GM12878 (cell line): ENCODE measurements at regions not wholly inside any gene's neighbourhood (a gene's known extent, or its start where the extent isn't known, plus 50 kb on each side); places are given as distances from the start of the nearest gene placed in this dataset.

Source experiments
- ATAC-seq: fragments of 200-7000 bp; cut with Tn5 transposase; 3 replicates; pipeline ENCODE4 v1.9.1; 2020; ENCODE audit warnings: mild to moderate bottlenecking, moderate library complexity
- BruUV-seq: library from RNA; stranded (reverse); fragments of 400-500 nt; replicated peaks from 2 replicates; lab custom pipeline; 2021; lab: Mats Ljungman, UMichigan
- CTCF ChIA-PET: fragments of 300-600 bp; sonication (Branson Sonifier 250); formaldehyde crosslinking; extraction: SDS; loops from one replicate; lab custom pipeline; 2021; ENCODE audit warnings: inconsistent platforms; lab: Yijun Ruan, JAX
- POLR2A ChIA-PET: fragments of 350-600 bp; formaldehyde crosslinking; extraction: SDS; loops from one replicate; lab custom pipeline; 2021; ENCODE audit warnings: inconsistent platforms; lab: Charles Lee
- RAD21 ChIA-PET: fragments of 300-600 bp; sonication (Branson Sonifier 250); formaldehyde crosslinking; loops from one replicate; lab custom pipeline; 2023; ENCODE audit warnings: antibody characterized with exemption; ENCODE audit not compliant: unreplicated experiment; lab: Charles Lee
- SMC1A ChIA-PET: fragments of 300-600 bp; sonication (Branson Sonifier 250); formaldehyde crosslinking; loops from one replicate; lab custom pipeline; 2023; ENCODE audit not compliant: unreplicated experiment, uncharacterized antibody; lab: Charles Lee
- DNase-seq: peaks from one replicate; pipeline ENCODE4 v3.0.0-alpha.2; 2011; ENCODE audit warnings: low read depth, low spot score
- FAIRE-seq: peaks from 3 replicates; lab custom pipeline; 2011; peaks lifted over from hg19 to GRCh38; lab: Jason Lieb, UNC
- H2AFZ ChIP-seq: 2 replicates; pipeline ENCODE4 v1.6.0; 2011; ENCODE audit warnings: low read depth, low read length, control low read depth; ENCODE audit not compliant: control insufficient read depth
- H3K27ac ChIP-seq: 2 replicates; pipeline ENCODE4 v1.5.1; 2011; ENCODE audit warnings: control low read depth; ENCODE audit not compliant: control insufficient read depth, insufficient read depth
- H3K27me3 ChIP-seq, 2 experiments: replicated peaks in 1 of 2; 2 replicates each; pipeline versions ENCODE4 v1.6.0 to v1.6.1; 2011; ENCODE audit warnings: low read length in 1 of 2; ENCODE audit not compliant: control insufficient read depth in 2 of 2, insufficient read depth in 2 of 2
- H3K36me3 ChIP-seq, 2 experiments: 2 replicates each; pipeline ENCODE4 v1.5.1; 2011; ENCODE audit warnings: low read length in 1 of 2; ENCODE audit not compliant: control insufficient read depth in 2 of 2, insufficient read depth in 2 of 2
- H3K4me1 ChIP-seq: 2 replicates; pipeline ENCODE4 v1.6.1; 2011; ENCODE audit warnings: mild to moderate bottlenecking, low read length, moderate library complexity, mixed read lengths; ENCODE audit not compliant: control insufficient read depth, insufficient read depth
- H3K4me2 ChIP-seq: 2 replicates; pipeline ENCODE4 v1.6.0; 2011; ENCODE audit warnings: control low read depth; ENCODE audit not compliant: control insufficient read depth, insufficient read depth
- H3K4me3 ChIP-seq: fragments of 200-600 bp; sonication (generic); 2 replicates; pipeline ENCODE4 v1.5.1; 2016
- H3K79me2 ChIP-seq: 2 replicates; pipeline ENCODE4 v1.6.0; 2011; ENCODE audit warnings: low read length; ENCODE audit not compliant: control insufficient read depth, insufficient read depth
- H3K9ac ChIP-seq: 2 replicates; pipeline ENCODE4 v1.8.0; 2011; ENCODE audit warnings: low read length, control low read depth, mixed read lengths; ENCODE audit not compliant: control insufficient read depth, insufficient read depth
- H3K9me3 ChIP-seq: replicated peaks from 3 replicates; pipeline ENCODE4 v1.5.1; 2011; ENCODE audit warnings: mild to moderate bottlenecking, low read length; ENCODE audit not compliant: control insufficient read depth, insufficient read depth
- H4K20me1 ChIP-seq: 2 replicates; pipeline ENCODE4 v1.6.0; 2011; ENCODE audit not compliant: control insufficient read depth, insufficient read depth
- DPF2 ChIP-seq: fragments of 450-650 bp; IDR thresholded peaks from 2 replicates; pipeline ENCODE4 v1.6.1; 2017; ENCODE audit warnings: mild to moderate bottlenecking
- EP300 ChIP-seq, 2 experiments: fragments of 150-350 bp in 1 of 2; IDR thresholded peaks; 2 replicates each; pipeline ENCODE4 v1.6.1; 2011 to 2012; ENCODE audit warnings: low read depth in 2 of 2, low read length in 2 of 2, borderline replicate concordance in 1 of 2, improper control_type of control experiment in 1 of 2, inconsistent platforms in 1 of 2; ENCODE audit not compliant: control insufficient read depth in 1 of 2
- NFYB ChIP-seq: IDR thresholded peaks from 2 replicates; pipeline ENCODE4 v1.6.1; 2011; ENCODE audit warnings: low read depth, mild to moderate bottlenecking, low read length, improper control_type of control experiment, moderate library complexity; ENCODE audit not compliant: insufficient read depth
- RFX5 ChIP-seq: IDR thresholded peaks from 2 replicates; pipeline ENCODE4 v1.6.1; 2011; ENCODE audit warnings: low read depth, low read length, improper control_type of control experiment
- RUNX3 ChIP-seq: IDR thresholded peaks from 2 replicates; pipeline ENCODE4 v1.6.1; 2012; ENCODE audit warnings: low read length, inconsistent platforms
- SIX5 ChIP-seq: IDR thresholded peaks from 2 replicates; pipeline ENCODE4 v1.6.1; 2011; ENCODE audit warnings: mild to moderate bottlenecking, low read depth, low read length, moderate library complexity; ENCODE audit not compliant: severe bottlenecking
- ZZZ3 ChIP-seq: IDR thresholded peaks from 2 replicates; pipeline ENCODE4 v1.6.1; 2011; ENCODE audit warnings: low read depth; ENCODE audit not compliant: control insufficient read depth, insufficient read length
- WGBS: methylation state at CpG from one replicate; pipeline ENCODE4 v1.1.6; 2016; ENCODE audit warnings: low lambda C conversion rate; ENCODE audit not compliant: insufficient replicate concordance, insufficient coverage; ENCODE audit errors: missing lambda C conversion rate; 5-methylcytosine and 5-hydroxymethylcytosine counted together
- in situ Hi-C: fragments of 300-500 bp; cut with MboI; formaldehyde crosslinking; loops from 9 replicates; pipeline ENCODE4 v1.14.3; 2018; ENCODE audit warnings: mixed read lengths
- intact Hi-C: fragments of 100-400 bp; cut with micrococcal nuclease; formaldehyde crosslinking; loops from one replicate; pipeline ENCODE4 v1.14.2; 2022; ENCODE audit not compliant: unreplicated experiment
- TF ChIP-seq, protein P1 (sequence below): IDR thresholded peaks from 2 replicates; pipeline ENCODE4 v1.6.1; 2012; ENCODE audit warnings: improper control_type of control experiment, low read depth, low read length; ENCODE audit not compliant: insufficient replicate concordance
- TF ChIP-seq, protein P2 (sequence below): fragments of 450-650 bp; conservative IDR thresholded peaks from 2 replicates; pipeline ENCODE4 v1.6.1; 2017; ENCODE audit warnings: mild to moderate bottlenecking, moderate library complexity
- TF ChIP-seq, protein P3 (sequence below): IDR thresholded peaks from 2 replicates; pipeline ENCODE4 v1.6.1; 2011; ENCODE audit warnings: low read depth, mild to moderate bottlenecking, low read length, moderate library complexity, borderline replicate concordance; ENCODE audit errors: extremely low read depth
- TF ChIP-seq, protein P4 (sequence below): IDR thresholded peaks from 2 replicates; pipeline ENCODE4 v1.6.1; 2012; ENCODE audit warnings: low read depth, low read length, improper control_type of control experiment
- TF ChIP-seq, protein P5 (sequence below): IDR thresholded peaks from 2 replicates; pipeline ENCODE4 v1.6.1; 2012; ENCODE audit warnings: low read length, inconsistent platforms
- TF ChIP-seq, protein P6 (sequence below): IDR thresholded peaks from 2 replicates; pipeline ENCODE4 v1.6.1; 2012; ENCODE audit warnings: low read depth, low read length, improper control_type of control experiment

DNA sequence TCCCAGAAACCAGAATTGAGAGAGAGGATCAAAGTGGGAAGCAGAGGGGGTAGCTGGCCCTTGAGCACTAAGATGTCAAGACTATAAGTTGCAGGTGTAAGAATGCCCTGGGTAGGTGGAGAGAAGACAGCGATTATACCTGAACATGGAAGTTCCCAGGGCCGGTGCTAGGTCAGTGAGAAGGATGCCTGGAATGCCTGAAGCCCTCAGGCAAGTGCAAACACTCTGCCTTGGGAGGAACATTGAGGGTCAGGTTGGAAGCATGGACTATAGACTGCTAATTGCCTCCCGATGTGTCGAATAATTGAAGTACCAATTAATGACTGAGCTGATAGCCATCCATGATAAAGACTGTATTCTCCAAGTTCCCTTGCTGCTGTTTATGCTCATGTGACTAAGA is 185.5 kb downstream of the DMRT2 start:
- no TSS peak for BruUV-seq
- in situ Hi-C loops (no loop called here), intact Hi-C loops (no loop called here)
- H3K4me3 ChIP-seq: no peak overlapping the region
- no peaks in the 10 kb centered on the region for H4K20me1 ChIP-seq
- H3K27me3 ChIP-seq: no peaks in the 10 kb centered on the region
- H3K4me2 ChIP-seq: no peak overlapping the region
- DNase-seq (no peak), ATAC-seq (no peak), FAIRE-seq (no peak)
- H3K9me3 ChIP-seq: no peaks in the 10 kb centered on the region; the same call in 2 of the 3 replicates
- CTCF ChIA-PET: interaction anchor here (0.7 to 1.3 kb wide), 4 partner anchors 12 to 226 kb away, joined by 3 read pairs; no protein-coding TSS in a partner anchor
- H3K9ac ChIP-seq: no peak overlapping the region
- WGBS: 27% methylated on average over 4 of the region's 4 CpGs
- no peaks in the 10 kb centered on the region for H3K79me2 ChIP-seq
- RAD21 ChIA-PET: interaction anchor here (1.1 kb wide), 1 partner anchor 165 kb away, joined by 3 read pairs; no protein-coding TSS in a partner anchor
- no peak overlapping the region for H3K27ac ChIP-seq
- H2AFZ ChIP-seq: no peak overlapping the region
- POLR2A ChIA-PET: interaction anchor here (0.6 to 0.9 kb wide), 2 partner anchors 9 to 24 kb away, joined by 3 to 9 read pairs; no protein-coding TSS in a partner anchor
- H3K4me1 ChIP-seq: no peaks in the 10 kb centered on the region
- SMC1A ChIA-PET: interaction anchor here (1.3 to 3.5 kb wide), 4 partner anchors 9 to 24 kb away, joined by 3 to 14 read pairs (median 4); no protein-coding TSS in a partner anchor
- no peaks in the 10 kb centered on the region for H3K36me3 ChIP-seq
- TF ChIP-seq RUNX3 (no peak), RFX5 (no peak), NFYB (no peak), EP300 (IDR thresholded peaks at IDR 0.05; ENCODE audit: borderline replicate concordance in 1 of 2, control insufficient read depth in 1 of 2, low read depth in 2 of 2, low read length in 2 of 2) (no peak), ZZZ3 (no peak), SIX5 (no peak), DPF2 (no peak)
- TF ChIP-seq, protein P1, sequence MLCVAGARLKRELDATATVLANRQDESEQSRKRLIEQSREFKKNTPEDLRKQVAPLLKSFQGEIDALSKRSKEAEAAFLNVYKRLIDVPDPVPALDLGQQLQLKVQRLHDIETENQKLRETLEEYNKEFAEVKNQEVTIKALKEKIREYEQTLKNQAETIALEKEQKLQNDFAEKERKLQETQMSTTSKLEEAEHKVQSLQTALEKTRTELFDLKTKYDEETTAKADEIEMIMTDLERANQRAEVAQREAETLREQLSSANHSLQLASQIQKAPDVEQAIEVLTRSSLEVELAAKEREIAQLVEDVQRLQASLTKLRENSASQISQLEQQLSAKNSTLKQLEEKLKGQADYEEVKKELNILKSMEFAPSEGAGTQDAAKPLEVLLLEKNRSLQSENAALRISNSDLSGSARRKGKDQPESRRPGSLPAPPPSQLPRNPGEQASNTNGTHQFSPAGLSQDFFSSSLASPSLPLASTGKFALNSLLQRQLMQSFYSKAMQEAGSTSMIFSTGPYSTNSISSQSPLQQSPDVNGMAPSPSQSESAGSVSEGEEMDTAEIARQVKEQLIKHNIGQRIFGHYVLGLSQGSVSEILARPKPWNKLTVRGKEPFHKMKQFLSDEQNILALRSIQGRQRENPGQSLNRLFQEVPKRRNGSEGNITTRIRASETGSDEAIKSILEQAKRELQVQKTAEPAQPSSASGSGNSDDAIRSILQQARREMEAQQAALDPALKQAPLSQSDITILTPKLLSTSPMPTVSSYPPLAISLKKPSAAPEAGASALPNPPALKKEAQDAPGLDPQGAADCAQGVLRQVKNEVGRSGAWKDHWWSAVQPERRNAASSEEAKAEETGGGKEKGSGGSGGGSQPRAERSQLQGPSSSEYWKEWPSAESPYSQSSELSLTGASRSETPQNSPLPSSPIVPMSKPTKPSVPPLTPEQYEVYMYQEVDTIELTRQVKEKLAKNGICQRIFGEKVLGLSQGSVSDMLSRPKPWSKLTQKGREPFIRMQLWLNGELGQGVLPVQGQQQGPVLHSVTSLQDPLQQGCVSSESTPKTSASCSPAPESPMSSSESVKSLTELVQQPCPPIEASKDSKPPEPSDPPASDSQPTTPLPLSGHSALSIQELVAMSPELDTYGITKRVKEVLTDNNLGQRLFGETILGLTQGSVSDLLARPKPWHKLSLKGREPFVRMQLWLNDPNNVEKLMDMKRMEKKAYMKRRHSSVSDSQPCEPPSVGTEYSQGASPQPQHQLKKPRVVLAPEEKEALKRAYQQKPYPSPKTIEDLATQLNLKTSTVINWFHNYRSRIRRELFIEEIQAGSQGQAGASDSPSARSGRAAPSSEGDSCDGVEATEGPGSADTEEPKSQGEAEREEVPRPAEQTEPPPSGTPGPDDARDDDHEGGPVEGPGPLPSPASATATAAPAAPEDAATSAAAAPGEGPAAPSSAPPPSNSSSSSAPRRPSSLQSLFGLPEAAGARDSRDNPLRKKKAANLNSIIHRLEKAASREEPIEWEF: no peak
- TF ChIP-seq, protein P2, sequence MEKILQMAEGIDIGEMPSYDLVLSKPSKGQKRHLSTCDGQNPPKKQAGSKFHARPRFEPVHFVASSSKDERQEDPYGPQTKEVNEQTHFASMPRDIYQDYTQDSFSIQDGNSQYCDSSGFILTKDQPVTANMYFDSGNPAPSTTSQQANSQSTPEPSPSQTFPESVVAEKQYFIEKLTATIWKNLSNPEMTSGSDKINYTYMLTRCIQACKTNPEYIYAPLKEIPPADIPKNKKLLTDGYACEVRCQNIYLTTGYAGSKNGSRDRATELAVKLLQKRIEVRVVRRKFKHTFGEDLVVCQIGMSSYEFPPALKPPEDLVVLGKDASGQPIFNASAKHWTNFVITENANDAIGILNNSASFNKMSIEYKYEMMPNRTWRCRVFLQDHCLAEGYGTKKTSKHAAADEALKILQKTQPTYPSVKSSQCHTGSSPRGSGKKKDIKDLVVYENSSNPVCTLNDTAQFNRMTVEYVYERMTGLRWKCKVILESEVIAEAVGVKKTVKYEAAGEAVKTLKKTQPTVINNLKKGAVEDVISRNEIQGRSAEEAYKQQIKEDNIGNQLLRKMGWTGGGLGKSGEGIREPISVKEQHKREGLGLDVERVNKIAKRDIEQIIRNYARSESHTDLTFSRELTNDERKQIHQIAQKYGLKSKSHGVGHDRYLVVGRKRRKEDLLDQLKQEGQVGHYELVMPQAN: no peak
- TF ChIP-seq, protein P3, sequence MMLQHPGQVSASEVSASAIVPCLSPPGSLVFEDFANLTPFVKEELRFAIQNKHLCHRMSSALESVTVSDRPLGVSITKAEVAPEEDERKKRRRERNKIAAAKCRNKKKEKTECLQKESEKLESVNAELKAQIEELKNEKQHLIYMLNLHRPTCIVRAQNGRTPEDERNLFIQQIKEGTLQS: no peak
- TF ChIP-seq, protein P4, sequence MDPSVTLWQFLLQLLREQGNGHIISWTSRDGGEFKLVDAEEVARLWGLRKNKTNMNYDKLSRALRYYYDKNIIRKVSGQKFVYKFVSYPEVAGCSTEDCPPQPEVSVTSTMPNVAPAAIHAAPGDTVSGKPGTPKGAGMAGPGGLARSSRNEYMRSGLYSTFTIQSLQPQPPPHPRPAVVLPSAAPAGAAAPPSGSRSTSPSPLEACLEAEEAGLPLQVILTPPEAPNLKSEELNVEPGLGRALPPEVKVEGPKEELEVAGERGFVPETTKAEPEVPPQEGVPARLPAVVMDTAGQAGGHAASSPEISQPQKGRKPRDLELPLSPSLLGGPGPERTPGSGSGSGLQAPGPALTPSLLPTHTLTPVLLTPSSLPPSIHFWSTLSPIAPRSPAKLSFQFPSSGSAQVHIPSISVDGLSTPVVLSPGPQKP: no peak
- TF ChIP-seq, protein P5, sequence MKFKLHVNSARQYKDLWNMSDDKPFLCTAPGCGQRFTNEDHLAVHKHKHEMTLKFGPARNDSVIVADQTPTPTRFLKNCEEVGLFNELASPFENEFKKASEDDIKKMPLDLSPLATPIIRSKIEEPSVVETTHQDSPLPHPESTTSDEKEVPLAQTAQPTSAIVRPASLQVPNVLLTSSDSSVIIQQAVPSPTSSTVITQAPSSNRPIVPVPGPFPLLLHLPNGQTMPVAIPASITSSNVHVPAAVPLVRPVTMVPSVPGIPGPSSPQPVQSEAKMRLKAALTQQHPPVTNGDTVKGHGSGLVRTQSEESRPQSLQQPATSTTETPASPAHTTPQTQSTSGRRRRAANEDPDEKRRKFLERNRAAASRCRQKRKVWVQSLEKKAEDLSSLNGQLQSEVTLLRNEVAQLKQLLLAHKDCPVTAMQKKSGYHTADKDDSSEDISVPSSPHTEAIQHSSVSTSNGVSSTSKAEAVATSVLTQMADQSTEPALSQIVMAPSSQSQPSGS: no peak
- TF ChIP-seq, protein P6, sequence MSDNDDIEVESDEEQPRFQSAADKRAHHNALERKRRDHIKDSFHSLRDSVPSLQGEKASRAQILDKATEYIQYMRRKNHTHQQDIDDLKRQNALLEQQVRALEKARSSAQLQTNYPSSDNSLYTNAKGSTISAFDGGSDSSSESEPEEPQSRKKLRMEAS: no peak
